ENCODE measurements at regions not wholly inside any gene's neighbourhood (a gene's known extent, or its start where the extent isn't known, plus 50 kb on each side); places are given as distances from the start of the nearest gene placed in this dataset.

DNA sequence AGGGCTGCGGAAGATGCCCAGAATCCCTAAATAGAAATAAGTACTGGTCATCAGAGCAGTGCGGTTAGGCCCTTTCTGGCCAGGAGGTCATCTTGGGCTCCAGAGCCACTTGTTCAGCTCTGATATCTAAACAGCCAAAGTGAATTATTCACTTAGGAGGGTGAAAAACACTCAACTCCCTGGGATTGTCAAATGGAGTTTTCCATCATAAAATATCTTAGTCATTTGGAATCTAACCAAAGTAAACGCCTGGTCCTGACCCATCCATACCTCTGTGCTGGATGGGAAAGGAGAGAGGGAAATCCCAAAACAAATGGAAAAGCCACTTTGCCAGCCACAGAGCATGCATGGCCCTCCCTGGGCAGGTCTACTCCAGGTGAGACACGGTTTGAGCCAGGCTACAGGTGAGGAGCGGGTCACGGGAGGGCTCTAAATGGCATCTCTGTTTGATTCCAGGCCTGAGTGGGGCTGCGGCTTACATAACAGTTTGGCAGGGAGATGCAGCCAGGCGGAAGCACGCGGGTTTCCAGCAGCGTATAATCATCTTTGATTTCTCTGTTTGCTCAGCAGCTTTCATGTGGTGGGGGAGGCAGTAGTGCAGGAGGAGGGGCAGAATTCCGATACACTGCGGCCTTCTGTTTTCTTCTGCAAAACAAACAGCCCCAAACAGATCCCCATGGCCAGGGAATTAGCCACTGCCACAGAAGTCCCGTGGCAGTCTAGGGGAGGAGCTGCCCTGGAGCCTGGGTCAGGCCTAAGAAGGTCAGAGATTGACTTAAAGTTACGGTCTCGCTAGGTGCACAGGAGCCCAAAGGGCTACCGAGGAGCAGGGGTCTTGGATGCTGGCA, 59.1 kb upstream of the ZNF648 start (continued):
- TF ChIP-seq NFE2 (CRISPR knock-in tag; IDR thresholded peaks at IDR 0.05) (no peak), ZMAT3 (CRISPR knock-in tag; conservative IDR thresholded peaks at IDR 0.05) (no peak), ZNF549 (CRISPR knock-in tag; IDR thresholded peaks at IDR 0.05) (no peak), ZNF770 (CRISPR knock-in tag; IDR thresholded peaks at IDR 0.05) (peak; percentile 45; the same call in 1 of the 2 replicates), FOXK1 (CRISPR knock-in tag; IDR thresholded peaks at IDR 0.05; ENCODE audit: borderline replicate concordance, low read depth) (peak; percentile 55; the same call in 1 of the 2 replicates), ZSCAN29 (CRISPR knock-in tag; conservative IDR thresholded peaks at IDR 0.05) (peak; percentile 91), ATF3 (CRISPR knock-in tag; IDR thresholded peaks at IDR 0.05) (peak; percentile 43; the same call in 1 of the 2 replicates), RCOR2 (CRISPR knock-in tag; IDR thresholded peaks at IDR 0.05) (peak; percentile 39; the same call in 1 of the 2 replicates), THAP11 (CRISPR knock-in tag; IDR thresholded peaks at IDR 0.05) (peak; percentile 53), PHF20 (CRISPR knock-in tag; IDR thresholded peaks at IDR 0.05) (no peak), E2F1 (CRISPR knock-in tag; IDR thresholded peaks at IDR 0.05) (no peak), ZSCAN22 (CRISPR knock-in tag; IDR thresholded peaks at IDR 0.05) (no peak), FOXA1 (IDR thresholded peaks at IDR 0.05) (no peak), FOXA1 (CRISPR knock-in tag; IDR thresholded peaks at IDR 0.05) (peak; percentile 92), NPAS2 (CRISPR knock-in tag; IDR thresholded peaks at IDR 0.05; ENCODE audit: borderline replicate concordance) (no peak), ZNF772 (CRISPR knock-in tag; IDR thresholded peaks at IDR 0.05) (peak; percentile 71), ZNF570 (CRISPR knock-in tag; IDR thresholded peaks at IDR 0.05; ENCODE audit: borderline replicate concordance) (no peak), ZNF124 (CRISPR knock-in tag; IDR thresholded peaks at IDR 0.05) (no peak)
- TF ChIP-seq, protein P1, sequence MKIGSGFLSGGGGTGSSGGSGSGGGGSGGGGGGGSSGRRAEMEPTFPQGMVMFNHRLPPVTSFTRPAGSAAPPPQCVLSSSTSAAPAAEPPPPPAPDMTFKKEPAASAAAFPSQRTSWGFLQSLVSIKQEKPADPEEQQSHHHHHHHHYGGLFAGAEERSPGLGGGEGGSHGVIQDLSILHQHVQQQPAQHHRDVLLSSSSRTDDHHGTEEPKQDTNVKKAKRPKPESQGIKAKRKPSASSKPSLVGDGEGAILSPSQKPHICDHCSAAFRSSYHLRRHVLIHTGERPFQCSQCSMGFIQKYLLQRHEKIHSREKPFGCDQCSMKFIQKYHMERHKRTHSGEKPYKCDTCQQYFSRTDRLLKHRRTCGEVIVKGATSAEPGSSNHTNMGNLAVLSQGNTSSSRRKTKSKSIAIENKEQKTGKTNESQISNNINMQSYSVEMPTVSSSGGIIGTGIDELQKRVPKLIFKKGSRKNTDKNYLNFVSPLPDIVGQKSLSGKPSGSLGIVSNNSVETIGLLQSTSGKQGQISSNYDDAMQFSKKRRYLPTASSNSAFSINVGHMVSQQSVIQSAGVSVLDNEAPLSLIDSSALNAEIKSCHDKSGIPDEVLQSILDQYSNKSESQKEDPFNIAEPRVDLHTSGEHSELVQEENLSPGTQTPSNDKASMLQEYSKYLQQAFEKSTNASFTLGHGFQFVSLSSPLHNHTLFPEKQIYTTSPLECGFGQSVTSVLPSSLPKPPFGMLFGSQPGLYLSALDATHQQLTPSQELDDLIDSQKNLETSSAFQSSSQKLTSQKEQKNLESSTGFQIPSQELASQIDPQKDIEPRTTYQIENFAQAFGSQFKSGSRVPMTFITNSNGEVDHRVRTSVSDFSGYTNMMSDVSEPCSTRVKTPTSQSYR (CRISPR knock-in tag; IDR thresholded peaks at IDR 0.05; ENCODE audit: borderline replicate concordance) = peak; percentile 92
- TF ChIP-seq, protein P2, sequence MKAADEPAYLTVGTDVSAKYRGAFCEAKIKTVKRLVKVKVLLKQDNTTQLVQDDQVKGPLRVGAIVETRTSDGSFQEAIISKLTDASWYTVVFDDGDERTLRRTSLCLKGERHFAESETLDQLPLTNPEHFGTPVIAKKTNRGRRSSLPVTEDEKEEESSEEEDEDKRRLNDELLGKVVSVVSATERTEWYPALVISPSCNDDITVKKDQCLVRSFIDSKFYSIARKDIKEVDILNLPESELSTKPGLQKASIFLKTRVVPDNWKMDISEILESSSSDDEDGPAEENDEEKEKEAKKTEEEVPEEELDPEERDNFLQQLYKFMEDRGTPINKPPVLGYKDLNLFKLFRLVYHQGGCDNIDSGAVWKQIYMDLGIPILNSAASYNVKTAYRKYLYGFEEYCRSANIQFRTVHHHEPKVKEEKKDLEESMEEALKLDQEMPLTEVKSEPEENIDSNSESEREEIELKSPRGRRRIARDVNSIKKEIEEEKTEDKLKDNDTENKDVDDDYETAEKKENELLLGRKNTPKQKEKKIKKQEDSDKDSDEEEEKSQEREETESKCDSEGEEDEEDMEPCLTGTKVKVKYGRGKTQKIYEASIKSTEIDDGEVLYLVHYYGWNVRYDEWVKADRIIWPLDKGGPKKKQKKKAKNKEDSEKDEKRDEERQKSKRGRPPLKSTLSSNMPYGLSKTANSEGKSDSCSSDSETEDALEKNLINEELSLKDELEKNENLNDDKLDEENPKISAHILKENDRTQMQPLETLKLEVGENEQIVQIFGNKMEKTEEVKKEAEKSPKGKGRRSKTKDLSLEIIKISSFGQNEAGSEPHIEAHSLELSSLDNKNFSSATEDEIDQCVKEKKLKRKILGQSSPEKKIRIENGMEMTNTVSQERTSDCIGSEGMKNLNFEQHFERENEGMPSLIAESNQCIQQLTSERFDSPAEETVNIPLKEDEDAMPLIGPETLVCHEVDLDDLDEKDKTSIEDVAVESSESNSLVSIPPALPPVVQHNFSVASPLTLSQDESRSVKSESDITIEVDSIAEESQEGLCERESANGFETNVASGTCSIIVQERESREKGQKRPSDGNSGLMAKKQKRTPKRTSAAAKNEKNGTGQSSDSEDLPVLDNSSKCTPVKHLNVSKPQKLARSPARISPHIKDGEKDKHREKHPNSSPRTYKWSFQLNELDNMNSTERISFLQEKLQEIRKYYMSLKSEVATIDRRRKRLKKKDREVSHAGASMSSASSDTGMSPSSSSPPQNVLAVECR (CRISPR knock-in tag; IDR thresholded peaks at IDR 0.05; ENCODE audit: borderline replicate concordance) = peak; percentile 51; the same call in 1 of the 2 replicates
